Colonic mucosa (tissue), 4 donors: ENCODE measurements at regions not wholly inside any gene's neighbourhood (a gene's known extent, or its start where the extent isn't known, plus 50 kb on each side); places are given as distances from the start of the nearest gene placed in this dataset.
"Not testable (repeated sequence)": the region's sequence is repeated elsewhere in the genome, so short reads cannot be mapped to it uniquely, and the experiment has no call there.

Experiments used
- DNase-seq: peaks from one replicate; pipeline ENCODE4 v3.0.0-alpha.2; 2020
- H3K27ac ChIP-seq: fragments of 200-600 bp; one replicate; pipeline ENCODE4 v1.8.0; 2021
- H3K27me3 ChIP-seq: fragments of 200-600 bp; one replicate; pipeline ENCODE4 v1.8.0; 2021
- H3K36me3 ChIP-seq: fragments of 200-600 bp; one replicate; pipeline ENCODE4 v1.8.0; 2021
- H3K4me1 ChIP-seq: fragments of 200-600 bp; one replicate; pipeline ENCODE4 v1.8.0; 2021; ENCODE audit warnings: mild to moderate bottlenecking
- H3K4me3 ChIP-seq: fragments of 200-600 bp; one replicate; pipeline ENCODE4 v1.8.0; 2021
- H3K9ac ChIP-seq, 2 donors: one replicate each; pipeline ENCODE4 v1.7.0; 2013; ENCODE audit warnings: control low read depth in 2 of 2, low read depth in 2 of 2, low read length in 2 of 2
- H3K9me3 ChIP-seq: fragments of 200-600 bp; one replicate; pipeline ENCODE4 v1.8.0; 2021
- CTCF ChIP-seq: fragments of 200-600 bp; IDR thresholded peaks from one replicate; pipeline ENCODE4 v1.8.0; 2022; ENCODE audit warnings: antibody characterized with exemption, mild to moderate bottlenecking
- intact Hi-C: fragments of 100-400 bp; cut with DNase I; formaldehyde crosslinking; loops from one replicate; pipeline ENCODE4 v1.14.1; 2022
- donor health status: healthy.
- donor health status: DM: no; HTN: no; CAD: no.
- donor health status: DM: no; HTN: no; CAD: no.

- Histone ChIP-seq H3K4me1 (no peaks in the 10 kb centered on the region), H3K9me3 (no peaks in the 10 kb centered on the region), H3K36me3 (no peaks in the 10 kb centered on the region), H3K4me3 (no peak overlapping the region), H3K27me3 (no peaks in the 10 kb centered on the region), H3K9ac (no peak overlapping the region), H3K27ac (no peak overlapping the region)
- intact Hi-C loops: no loop called here
- no peak for DNase-seq
- no peak for TF ChIP-seq CTCF
These were observed 89.7 kb upstream of the SLC45A1 start for GRCh38 chr1:8228253-8228652.

- H3K9ac ChIP-seq, H3K27me3 ChIP-seq, H3K36me3 ChIP-seq, H3K9me3 ChIP-seq, intact Hi-C loops, DNase-seq, H3K27ac ChIP-seq, H3K4me3 ChIP-seq, H3K4me1 ChIP-seq: not testable (repeated sequence)
These were observed 90.2 kb upstream of the SLC45A1 start for GRCh38 chr1:8227674-8228073.

- no peaks in the 10 kb centered on the region for H3K36me3 ChIP-seq
- H3K27ac ChIP-seq: no peak overlapping the region
- H3K9ac ChIP-seq: no peak overlapping the region
- no peaks in the 10 kb centered on the region for H3K4me1 ChIP-seq
- no peak for DNase-seq
- H3K27me3 ChIP-seq: no peaks in the 10 kb centered on the region
- H3K4me3 ChIP-seq: no peak overlapping the region
- H3K9me3 ChIP-seq: no peaks in the 10 kb centered on the region
- no peak for TF ChIP-seq CTCF
- intact Hi-C loops: no loop called here
These were observed 91.2 kb upstream of the SLC45A1 start for GRCh38 chr1:8226747-8227146.

- H3K9ac ChIP-seq, H3K4me1 ChIP-seq, H3K4me3 ChIP-seq, H3K9me3 ChIP-seq, DNase-seq, H3K36me3 ChIP-seq, intact Hi-C loops, H3K27me3 ChIP-seq, H3K27ac ChIP-seq: not testable (repeated sequence)
These were observed 91.9 kb upstream of the SLC45A1 start for GRCh38 chr1:8226024-8226423.

- intact Hi-C loops: no loop called here
- Histone ChIP-seq H3K9ac (no peak overlapping the region), H3K4me1 (no peaks in the 10 kb centered on the region), H3K36me3 (no peaks in the 10 kb centered on the region), H3K9me3 (no peaks in the 10 kb centered on the region), H3K27ac (no peak overlapping the region), H3K4me3 (no peak overlapping the region), H3K27me3 (no peaks in the 10 kb centered on the region)
- no peak for TF ChIP-seq CTCF
- no peak for DNase-seq
These were observed 94.4 kb upstream of the SLC45A1 start for GRCh38 chr1:8223526-8223925.

GRCh38 chr1:8222789-8223188 is 95.1 kb upstream of the SLC45A1 start:
- TF ChIP-seq CTCF: no peak
- Histone ChIP-seq H3K4me3 (no peak overlapping the region), H3K4me1 (no peaks in the 10 kb centered on the region), H3K27ac (no peak overlapping the region), H3K27me3 (no peaks in the 10 kb centered on the region), H3K36me3 (no peaks in the 10 kb centered on the region), H3K9ac (no peak overlapping the region), H3K9me3 (no peaks in the 10 kb centered on the region)
- intact Hi-C loops: no loop called here
- DNase-seq: no peak

GRCh38 chr1:8219530-8219929 is 98.4 kb upstream of the SLC45A1 start:
- Histone ChIP-seq H3K9ac (no peak overlapping the region), H3K4me1 (no peaks in the 10 kb centered on the region), H3K9me3 (no peaks in the 10 kb centered on the region), H3K4me3 (no peak overlapping the region), H3K27ac (no peak overlapping the region), H3K36me3 (no peaks in the 10 kb centered on the region), H3K27me3 (no peaks in the 10 kb centered on the region)
- DNase-seq: no peak
- intact Hi-C loops: no loop called here
- no peak for TF ChIP-seq CTCF
